HTR-8/SVneo (cell line): ENCODE measurements at regions not wholly inside any gene's neighbourhood (a gene's known extent, or its start where the extent isn't known, plus 50 kb on each side); places are given as distances from the start of the nearest gene placed in this dataset.
"Not testable (repeated sequence)": the region's sequence is repeated elsewhere in the genome, so short reads cannot be mapped to it uniquely, and the experiment has no call there.

Experiments
- DNase-seq: peaks from one replicate; pipeline ENCODE4 v3.0.0; 2011; ENCODE audit warnings: low spot score, mixed read lengths; ENCODE audit not compliant: insufficient read length
- FAIRE-seq: peaks from 2 replicates; lab custom pipeline; 2011; peaks lifted over from hg19 to GRCh38; lab: Jason Lieb, UNC

DNA sequence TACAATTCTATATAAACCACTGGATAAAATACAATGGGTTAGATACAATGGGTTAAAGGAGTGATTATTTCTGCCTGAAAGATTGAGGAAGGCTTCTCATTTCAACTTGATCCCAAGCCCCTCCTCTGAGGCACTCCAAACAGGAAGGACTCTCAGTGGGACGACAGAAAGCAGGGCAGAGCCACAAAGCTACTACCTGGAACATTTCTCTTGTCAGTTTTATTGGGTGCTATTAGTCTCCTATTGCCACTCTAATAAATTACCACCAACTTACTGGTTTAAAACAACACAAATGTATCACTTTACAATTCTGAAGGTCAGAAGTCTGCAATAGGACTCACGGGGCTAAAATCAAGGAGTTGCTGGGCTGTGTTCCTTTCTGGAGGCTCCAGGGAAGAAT, 146.7 kb downstream of the MREG start:
- DNase-seq: no peak
- FAIRE-seq: no peak

DNA sequence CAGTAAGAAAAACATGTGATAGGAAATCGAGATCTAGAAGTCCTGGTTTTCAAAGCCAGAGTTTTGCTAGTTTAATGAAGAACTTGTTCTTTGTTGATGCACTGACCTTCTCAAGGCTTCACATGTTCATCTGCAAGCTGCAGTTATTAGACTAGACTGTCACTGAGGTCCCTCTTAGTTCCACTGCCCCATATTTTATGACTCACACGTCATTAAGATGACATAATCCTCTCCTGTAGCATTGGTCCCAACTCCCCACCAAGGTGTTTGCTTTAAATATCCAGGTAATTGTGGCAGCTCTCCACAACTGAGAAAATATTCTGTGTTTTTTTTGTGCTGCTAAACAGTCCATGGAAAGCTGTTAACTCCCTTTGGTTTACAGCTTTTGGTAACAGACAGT, 149.7 kb downstream of the MREG start:
- no peak for DNase-seq
- FAIRE-seq: no peak

DNA sequence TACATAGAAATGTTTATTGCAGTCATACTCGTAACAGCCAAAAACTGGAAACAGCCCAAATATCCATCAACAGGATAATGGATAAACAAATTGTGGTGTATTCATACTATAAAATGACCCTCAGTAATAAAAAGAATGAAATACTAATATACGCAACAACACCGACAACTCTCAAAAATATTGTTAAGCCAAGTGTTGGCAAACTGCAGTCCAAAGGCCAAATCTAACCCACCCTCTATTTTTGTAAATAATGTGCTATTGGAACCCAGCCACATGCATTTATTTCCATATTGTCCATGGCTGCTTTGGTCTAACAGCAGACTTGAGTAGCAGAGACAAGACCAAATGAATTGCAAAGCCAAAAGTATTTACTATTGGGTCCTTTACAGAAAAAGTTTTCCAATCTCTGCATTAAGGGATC, 151.0 kb downstream of the MREG start:
- FAIRE-seq (no peak), DNase-seq (no peak)

GRCh38 chr2:215861607-215862350, 151.6 kb downstream of the MREG start:
- FAIRE-seq (no peak), DNase-seq (no peak)

DNA sequence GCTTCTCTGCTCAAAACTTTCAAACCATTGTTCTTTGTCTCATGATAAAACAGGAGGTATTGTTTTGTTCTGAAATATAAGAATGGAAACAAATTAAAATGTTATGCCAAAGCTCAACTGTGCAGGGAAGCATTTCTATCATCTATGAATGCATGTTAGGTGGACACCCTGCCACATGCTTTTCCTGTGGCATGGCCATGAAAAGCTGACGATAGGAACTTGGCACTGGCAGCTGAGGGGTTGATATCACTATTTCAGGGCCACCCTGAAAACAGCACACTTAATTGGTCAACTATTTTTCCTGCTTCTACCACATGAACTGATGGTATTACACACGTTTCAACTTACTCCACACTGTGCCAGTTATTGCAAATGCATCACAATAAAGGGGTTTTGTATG, 157.3 kb downstream of the MREG start:
- no peak for FAIRE-seq
- DNase-seq: no peak

GRCh38 chr2:215855308-215855707, 158.0 kb downstream of the MREG start:
- not testable (repeated sequence) for FAIRE-seq, DNase-seq

DNA sequence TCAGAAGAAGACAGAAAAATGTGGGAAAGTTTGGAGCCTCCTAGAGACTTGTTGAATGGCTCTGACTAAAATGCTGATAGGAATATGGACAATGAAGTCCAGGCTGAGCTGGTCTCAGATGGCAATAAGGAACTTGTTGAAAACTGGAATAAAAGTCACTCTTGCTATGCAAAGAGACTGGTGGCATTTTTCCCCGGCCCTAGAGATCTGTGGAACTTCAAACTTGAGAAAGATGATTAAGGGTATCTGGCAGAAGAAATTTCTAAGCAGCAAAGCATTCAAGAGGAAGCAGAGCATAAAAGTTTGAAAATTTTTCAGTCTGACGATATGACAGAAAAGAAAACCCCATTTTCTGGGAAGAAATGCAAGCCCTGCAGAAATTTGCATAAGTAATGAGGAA, 159.3 kb downstream of the MREG start:
- no peak for FAIRE-seq
- DNase-seq: no peak

GRCh38 chr2:215851696-215852095, 161.7 kb downstream of the MREG start:
- no peak for DNase-seq
- no peak for FAIRE-seq

DNA sequence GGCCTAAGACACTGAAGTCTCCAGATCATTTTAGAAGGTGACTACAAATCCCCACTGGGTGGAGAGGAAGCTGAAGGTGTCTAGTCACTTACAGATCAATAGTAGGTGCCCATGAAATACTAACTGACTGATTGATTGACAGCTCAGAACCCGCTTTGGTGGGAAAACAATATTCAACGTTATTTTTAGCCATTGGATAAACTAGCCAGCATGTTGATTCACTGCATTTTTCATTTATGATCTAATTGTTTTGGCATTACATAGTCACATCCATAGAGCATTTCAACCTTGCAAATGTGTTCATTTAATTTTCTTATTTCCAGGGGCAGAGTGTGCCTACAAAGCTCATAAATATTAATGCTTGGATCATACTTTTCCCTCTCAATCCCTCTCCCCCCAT, 162.3 kb downstream of the MREG start:
- DNase-seq: peak; percentile 10
- FAIRE-seq: no peak

DNA sequence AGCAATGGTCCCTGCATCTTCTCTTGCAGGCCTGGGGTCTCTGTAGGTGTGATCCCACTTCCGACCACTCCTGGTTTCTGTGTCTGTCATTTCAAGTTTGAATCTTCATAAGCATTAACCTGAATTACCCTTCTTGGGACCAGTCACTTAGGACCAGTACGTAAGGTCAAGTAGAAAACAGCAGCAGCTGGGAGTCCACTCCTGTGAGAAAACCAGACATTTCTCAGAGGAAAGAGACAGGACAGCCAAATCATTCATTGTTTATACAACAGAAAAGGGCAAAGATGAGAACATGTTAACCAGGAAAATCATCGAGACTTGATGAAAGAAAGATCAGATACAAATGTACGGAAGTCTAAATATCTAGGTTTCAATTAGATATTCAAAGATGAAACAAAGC, 163.0 kb downstream of the MREG start:
- DNase-seq: no peak
- no peak for FAIRE-seq

GRCh38 chr2:215849771-215850170, 163.6 kb downstream of the MREG start:
- FAIRE-seq: no peak
- DNase-seq: no peak

DNA sequence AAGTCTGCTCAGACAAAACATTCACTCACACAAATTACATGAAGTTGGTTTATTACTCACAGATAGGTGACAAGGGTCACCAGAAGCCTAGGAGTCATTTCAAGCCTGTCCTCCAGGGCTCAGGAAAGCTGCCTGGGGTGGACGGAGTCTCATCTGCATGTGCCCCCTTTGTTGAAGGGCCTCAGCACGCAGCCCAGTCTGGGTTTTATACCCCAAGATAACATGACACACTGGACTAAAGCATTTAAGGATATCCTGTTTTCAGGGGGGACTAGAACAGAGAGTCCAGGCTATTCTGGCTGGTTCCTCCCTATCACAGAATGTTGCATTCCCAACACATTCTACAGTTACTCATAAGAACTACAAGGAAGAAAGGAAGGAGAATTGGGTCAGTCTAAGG, 164.7 kb downstream of the MREG start:
- DNase-seq (no peak), FAIRE-seq (no peak)

DNA sequence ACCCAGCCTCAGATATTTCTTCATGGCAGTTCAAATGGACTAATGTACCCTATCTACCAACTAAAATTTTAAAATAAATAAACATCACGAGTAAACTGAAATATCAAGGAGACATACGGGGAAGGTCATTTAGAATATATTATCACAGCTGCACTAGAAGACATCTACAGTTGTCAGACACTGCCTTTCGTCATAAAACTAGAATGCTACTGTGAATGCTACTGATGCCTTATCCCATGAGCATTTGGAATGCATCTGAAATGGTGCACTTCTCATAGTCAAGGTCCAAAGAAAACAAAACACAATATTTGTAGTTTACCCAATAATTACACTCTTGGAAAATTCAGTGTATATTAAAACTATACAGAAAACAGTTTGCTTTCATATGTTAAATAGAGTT, 165.2 kb downstream of the MREG start:
- DNase-seq (no peak), FAIRE-seq (no peak)

DNA sequence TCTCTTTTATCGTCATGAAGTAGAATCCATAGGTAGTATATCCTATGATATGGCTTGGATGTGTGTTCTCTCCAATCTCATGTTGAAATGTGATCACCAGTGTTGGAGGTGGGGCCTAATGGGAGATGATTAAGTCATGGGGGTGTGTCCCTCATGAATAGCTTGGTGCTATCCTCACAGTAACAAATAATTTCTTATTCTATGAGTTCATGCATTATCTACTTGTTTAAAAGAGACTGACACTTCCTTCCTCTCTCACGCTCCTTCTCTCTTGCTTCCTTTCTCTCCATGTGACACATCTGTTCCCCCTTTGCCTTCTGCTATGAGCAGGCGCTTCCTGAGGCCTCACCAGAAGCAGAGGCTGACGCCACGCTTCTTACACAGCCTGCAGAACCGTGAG, 165.6 kb downstream of the MREG start:
- no peak for FAIRE-seq
- no peak for DNase-seq

DNA sequence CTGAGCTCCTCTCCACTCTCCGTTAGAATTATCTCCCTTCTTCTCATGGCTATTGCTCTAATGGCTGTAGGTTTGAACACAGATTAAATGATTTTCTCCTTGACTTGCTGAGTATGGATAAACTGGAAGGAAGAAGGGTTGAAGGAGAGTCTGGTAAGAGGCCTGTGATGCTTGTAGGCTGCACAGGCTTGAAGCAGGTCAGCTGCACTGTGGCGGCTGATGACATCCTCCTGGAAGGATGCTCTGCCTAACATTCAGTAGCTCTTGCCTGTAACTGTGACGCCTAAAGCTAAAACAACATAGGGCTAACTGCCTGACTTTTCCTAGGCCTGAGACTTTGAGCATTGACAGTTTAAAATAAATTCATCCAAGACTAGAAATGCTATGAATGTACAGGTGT, 166.3 kb downstream of the MREG start:
- FAIRE-seq: no peak
- DNase-seq: no peak

DNA sequence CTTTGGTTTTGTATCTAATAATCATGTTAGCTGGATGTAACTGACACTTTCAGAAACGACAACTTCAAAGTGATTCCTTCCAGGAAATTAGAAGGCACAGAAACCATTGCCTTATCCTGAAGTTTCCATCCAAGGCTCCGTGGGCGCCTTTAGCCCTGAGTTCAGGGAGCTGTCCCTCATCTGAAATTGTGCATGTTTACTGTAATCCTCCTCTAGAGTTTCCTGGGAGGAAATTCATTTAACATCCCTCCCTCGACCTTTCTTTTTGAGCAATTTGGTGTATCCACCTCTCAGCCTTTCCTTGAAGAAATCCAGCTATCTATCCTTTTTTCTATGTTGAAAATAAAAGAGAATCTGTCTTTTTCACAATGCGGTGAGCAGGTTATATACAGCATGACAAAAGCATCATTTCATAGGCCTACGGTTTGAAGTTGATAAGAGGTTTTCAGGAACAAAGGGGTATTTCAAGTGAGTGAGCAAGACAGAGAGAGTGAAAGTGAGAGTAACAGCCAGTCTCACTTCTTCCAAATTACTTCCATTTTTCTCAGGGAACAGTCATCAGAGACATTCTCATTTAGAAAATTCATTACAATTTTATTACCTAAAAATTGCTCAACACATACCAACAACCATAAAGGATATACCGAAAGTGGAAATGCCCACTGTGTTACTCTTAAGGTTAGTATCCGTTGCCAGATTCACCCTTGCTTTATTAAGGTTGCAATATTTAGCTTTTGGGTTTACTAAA, 167.3 kb downstream of the MREG start:
- FAIRE-seq: no peak
- no peak for DNase-seq

GRCh38 chr2:215843579-215843978, 169.8 kb downstream of the MREG start:
- FAIRE-seq (no peak), DNase-seq (peak; percentile 47)

DNA sequence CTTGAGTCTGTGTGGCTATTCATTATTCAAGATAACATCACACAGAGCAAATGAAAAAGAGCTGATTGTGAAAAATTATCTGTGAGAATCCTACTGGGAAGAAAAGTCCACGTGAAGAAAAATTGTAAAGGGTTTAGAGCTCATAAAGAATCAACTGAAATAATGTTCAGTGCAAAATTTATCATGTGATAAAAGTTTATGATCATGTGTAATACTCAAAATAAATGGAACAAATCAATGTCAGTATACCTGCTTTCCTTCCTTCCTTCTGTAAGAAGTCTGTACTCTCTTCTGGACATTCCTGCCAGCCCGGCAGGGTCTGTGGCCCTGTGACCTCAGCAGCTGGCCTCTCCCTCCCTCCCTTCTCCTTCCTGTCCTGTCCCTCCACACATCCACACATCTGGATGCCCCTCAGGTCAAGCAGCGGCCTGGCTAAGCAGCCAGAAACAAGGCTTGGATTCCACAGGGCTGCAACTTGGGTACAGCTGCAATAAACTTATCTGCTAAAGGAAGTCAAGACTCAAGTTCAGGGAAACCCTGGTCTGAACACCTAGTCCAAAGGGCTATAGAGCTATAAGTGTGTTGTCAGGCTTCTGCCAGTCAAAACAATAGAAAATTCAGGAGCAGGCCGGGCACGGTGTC, 172.1 kb downstream of the MREG start:
- DNase-seq (no peak), FAIRE-seq (no peak)

DNA sequence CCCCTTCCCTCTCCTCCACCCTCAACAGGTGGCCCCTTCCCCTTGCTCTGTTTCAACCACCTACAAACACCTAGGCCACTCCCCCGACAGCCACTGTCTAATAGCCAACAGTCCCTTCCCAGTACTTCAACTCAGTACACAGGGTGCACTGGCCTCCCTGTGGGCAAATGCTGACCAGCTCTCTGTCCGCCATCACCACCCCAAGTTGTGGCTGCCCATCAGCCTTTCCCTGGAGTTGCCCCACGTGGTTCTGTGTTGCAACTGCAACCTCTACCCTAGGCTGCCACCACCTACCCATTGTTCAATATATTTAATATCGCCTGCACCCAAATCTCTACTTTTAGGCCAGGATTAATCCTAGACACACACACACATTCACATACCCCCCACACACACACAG, 173.5 kb downstream of the MREG start:
- DNase-seq (no peak), FAIRE-seq (no peak)

DNA sequence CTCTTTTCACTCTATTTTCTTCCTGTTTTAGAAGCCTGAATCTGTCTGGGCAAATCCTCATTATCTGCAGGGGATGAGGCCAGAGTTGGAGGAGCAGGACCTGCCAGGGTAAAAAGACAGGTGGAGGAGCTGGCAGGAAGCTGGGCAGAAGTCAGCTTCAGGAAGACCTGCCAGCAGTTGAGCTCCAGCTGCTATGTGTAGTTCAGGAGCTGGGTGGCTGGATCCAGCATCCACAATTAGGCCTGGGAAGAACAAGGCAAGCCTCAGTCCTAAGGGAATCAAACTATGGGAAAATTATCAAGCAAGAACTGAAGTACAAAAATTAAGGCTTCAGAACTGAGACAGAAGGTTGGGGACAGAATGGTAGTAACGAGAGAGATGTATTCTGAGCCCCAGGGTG, 174.0 kb downstream of the MREG start:
- DNase-seq: no peak
- no peak for FAIRE-seq

DNA sequence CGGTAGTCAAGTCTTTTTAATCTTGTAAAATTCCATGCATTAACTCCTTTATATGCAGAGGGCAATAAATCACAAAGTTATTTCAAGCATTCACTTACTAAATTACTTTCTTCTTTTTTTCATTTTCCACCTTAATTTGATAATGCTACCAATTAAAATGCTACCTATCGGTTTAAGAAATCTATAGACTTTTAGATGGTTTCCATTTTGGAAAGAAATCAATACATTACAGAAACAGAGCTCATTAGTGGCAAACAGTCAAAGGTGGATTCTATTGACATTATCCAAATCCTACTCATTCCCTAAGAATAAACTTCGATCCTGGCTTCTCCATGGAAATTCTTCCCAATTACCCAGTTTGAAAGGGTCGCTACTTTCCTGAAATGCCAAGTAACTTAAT, 176.5 kb downstream of the MREG start:
- no peak for FAIRE-seq
- DNase-seq: no peak
